Ishikawa (cell line): ENCODE measurements at regions not wholly inside any gene's neighbourhood (a gene's known extent, or its start where the extent isn't known, plus 50 kb on each side); places are given as distances from the start of the nearest gene placed in this dataset.

Experiments
- CEBPB ChIP-seq: IDR thresholded peaks from 2 replicates; pipeline ENCODE4 v1.6.1; 2012
- CREB1 ChIP-seq: IDR thresholded peaks from 2 replicates; pipeline ENCODE4 v1.6.1; 2012; ENCODE audit warnings: low read depth
- EGR1 ChIP-seq: IDR thresholded peaks from 2 replicates; pipeline ENCODE4 v1.6.1; 2012
- EP300 ChIP-seq: IDR thresholded peaks from 2 replicates; pipeline ENCODE4 v1.6.1; 2012; ENCODE audit warnings: borderline replicate concordance
- FOXM1 ChIP-seq: IDR thresholded peaks from 2 replicates; pipeline ENCODE4 v1.6.1; 2012; ENCODE audit warnings: low read depth, borderline replicate concordance
- MAX ChIP-seq: IDR thresholded peaks from 2 replicates; pipeline ENCODE4 v1.6.1; 2012
- NFIC ChIP-seq: IDR thresholded peaks from 2 replicates; pipeline ENCODE4 v1.6.1; 2012
- RAD21 ChIP-seq: IDR thresholded peaks from 2 replicates; pipeline ENCODE4 v1.6.1; 2012; ENCODE audit warnings: low read depth
- TAF1 ChIP-seq: IDR thresholded peaks from 2 replicates; pipeline ENCODE4 v1.6.1; 2012; ENCODE audit warnings: low read depth, mild to moderate bottlenecking
- TCF12 ChIP-seq: IDR thresholded peaks from 2 replicates; pipeline ENCODE4 v1.6.1; 2012; ENCODE audit warnings: low read depth
- TEAD4 ChIP-seq: IDR thresholded peaks from 2 replicates; pipeline ENCODE4 v1.6.1; 2012
- USF1 ChIP-seq: IDR thresholded peaks from 2 replicates; pipeline ENCODE4 v1.6.1; 2012
- YY1 ChIP-seq: IDR thresholded peaks from 2 replicates; pipeline ENCODE4 v1.6.1; 2012; ENCODE audit warnings: low read depth
- ZBTB7A ChIP-seq: IDR thresholded peaks from 2 replicates; pipeline ENCODE4 v1.6.1; 2012; ENCODE audit warnings: low read depth
- TF ChIP-seq, protein P1 (sequence below): IDR thresholded peaks from 2 replicates; pipeline ENCODE4 v1.6.1; 2012; ENCODE audit warnings: low read depth, mild to moderate bottlenecking

GRCh38 chr14:87409393-87409792 is 583.6 kb downstream of the GALC start:
- TF ChIP-seq RAD21 (no peak), EGR1 (no peak), TCF12 (no peak), NFIC (no peak), FOXM1 (no peak), TAF1 (no peak)

DNA sequence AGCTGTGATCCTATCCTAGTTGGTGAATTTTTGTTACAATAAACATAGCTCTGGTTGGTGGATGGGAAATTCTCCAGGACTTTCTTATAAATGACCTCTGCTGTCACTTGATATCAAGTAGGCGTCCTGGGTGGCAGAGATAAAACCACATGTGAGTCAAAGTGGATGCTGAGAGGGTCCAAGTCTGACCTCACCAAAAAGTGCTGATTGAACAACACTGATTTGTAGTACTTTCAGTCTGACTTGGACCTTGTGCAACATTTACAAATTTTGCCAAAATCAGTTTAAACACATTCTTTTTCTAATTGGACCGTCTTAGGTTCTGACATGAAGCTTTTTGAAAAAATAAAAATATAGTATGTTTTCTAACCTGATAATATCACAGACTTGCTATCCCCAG is 585.6 kb downstream of the GALC start:
- TF ChIP-seq EGR1 (no peak), CREB1 (no peak), CEBPB (no peak), EP300 (no peak), TCF12 (no peak), NFIC (no peak), USF1 (no peak)
- TF ChIP-seq, protein P1, sequence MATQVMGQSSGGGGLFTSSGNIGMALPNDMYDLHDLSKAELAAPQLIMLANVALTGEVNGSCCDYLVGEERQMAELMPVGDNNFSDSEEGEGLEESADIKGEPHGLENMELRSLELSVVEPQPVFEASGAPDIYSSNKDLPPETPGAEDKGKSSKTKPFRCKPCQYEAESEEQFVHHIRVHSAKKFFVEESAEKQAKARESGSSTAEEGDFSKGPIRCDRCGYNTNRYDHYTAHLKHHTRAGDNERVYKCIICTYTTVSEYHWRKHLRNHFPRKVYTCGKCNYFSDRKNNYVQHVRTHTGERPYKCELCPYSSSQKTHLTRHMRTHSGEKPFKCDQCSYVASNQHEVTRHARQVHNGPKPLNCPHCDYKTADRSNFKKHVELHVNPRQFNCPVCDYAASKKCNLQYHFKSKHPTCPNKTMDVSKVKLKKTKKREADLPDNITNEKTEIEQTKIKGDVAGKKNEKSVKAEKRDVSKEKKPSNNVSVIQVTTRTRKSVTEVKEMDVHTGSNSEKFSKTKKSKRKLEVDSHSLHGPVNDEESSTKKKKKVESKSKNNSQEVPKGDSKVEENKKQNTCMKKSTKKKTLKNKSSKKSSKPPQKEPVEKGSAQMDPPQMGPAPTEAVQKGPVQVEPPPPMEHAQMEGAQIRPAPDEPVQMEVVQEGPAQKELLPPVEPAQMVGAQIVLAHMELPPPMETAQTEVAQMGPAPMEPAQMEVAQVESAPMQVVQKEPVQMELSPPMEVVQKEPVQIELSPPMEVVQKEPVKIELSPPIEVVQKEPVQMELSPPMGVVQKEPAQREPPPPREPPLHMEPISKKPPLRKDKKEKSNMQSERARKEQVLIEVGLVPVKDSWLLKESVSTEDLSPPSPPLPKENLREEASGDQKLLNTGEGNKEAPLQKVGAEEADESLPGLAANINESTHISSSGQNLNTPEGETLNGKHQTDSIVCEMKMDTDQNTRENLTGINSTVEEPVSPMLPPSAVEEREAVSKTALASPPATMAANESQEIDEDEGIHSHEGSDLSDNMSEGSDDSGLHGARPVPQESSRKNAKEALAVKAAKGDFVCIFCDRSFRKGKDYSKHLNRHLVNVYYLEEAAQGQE, result no peak

- no peak for TF ChIP-seq CEBPB
- no peak for TF ChIP-seq EGR1
- TF ChIP-seq FOXM1, result no peak
- no peak for TF ChIP-seq EP300
- no peak for TF ChIP-seq RAD21
- TF ChIP-seq ZBTB7A, result no peak
- no peak for TF ChIP-seq TCF12
- no peak for TF ChIP-seq CREB1
- TF ChIP-seq MAX, result no peak
- TF ChIP-seq USF1, result no peak
- TF ChIP-seq TEAD4, result no peak
- TF ChIP-seq, protein P1, result no peak
- no peak for TF ChIP-seq YY1
- TF ChIP-seq TAF1, result no peak
These were observed 587.4 kb downstream of the GALC start for GRCh38 chr14:87405563-87405962.

DNA sequence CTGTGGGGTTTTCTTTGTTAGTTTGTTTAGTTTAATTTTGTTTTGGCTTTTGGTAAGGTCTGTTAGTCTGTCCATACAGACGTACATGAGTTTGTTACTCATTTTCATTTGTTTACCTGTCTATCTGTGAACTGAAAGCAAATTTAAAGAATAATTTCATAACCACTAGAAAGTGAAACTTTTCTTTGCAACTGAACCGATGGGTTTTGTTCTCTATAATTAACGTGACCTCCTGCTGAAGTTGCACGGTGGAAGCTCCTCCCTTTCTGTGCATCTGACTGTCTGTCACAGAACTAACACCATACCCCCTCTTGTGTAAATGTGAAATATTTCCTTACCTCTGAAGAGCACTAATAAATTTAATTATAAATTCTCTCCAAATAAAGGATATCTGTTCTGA is 595.5 kb downstream of the GALC start:
- TF ChIP-seq, protein P1, result no peak

DNA sequence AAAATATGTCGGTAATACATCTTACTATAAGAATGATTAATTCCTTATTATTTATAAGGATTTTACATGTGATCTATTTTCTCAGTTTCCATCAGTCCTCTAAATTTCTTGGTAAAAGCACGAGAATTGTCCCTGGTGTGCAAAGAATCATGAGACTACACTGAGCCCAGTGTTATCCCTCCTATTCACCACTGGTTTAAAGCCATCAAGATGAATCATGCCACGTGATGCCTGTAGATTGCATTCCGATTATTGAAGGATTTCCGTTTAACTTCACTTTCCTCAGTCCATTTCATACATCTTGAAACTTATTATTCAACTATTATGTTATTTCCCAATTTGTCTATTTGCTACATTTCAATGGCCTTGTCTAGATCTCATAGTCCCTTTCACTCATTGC is 601.9 kb downstream of the GALC start:
- TF ChIP-seq TEAD4, result no peak
- TF ChIP-seq NFIC, result no peak
- TF ChIP-seq ZBTB7A, result no peak
- no peak for TF ChIP-seq CEBPB
- TF ChIP-seq RAD21, result no peak
- no peak for TF ChIP-seq FOXM1
- no peak for TF ChIP-seq TCF12
- no peak for TF ChIP-seq MAX
- no peak for TF ChIP-seq EGR1
- no peak for TF ChIP-seq YY1
- no peak for TF ChIP-seq EP300
- TF ChIP-seq USF1, result no peak
- no peak for TF ChIP-seq CREB1
- TF ChIP-seq TAF1, result no peak
